ENCODE measurements at regions not wholly inside any gene's neighbourhood (a gene's known extent, or its start where the extent isn't known, plus 50 kb on each side); places are given as distances from the start of the nearest gene placed in this dataset.

- Histone ChIP-seq H3K36me3 (replicated peaks in 1 of 2; ENCODE audit: control insufficient read depth in 1 of 2, insufficient read depth in 2 of 2, low read length in 1 of 2) (no peaks in the 10 kb centered on the region), H4K20me1 (ENCODE audit: insufficient read depth) (no peaks in the 10 kb centered on the region), H3F3A (replicated peaks; ENCODE audit: insufficient read depth) (no peaks in the 10 kb centered on the region), H3K4me3 (ENCODE audit: low read depth in 2 of 2, low read length in 1 of 2) (no peak overlapping the region), H3K9me3 (no peaks in the 10 kb centered on the region), H3K27me3 (ENCODE audit: insufficient read depth) (no peaks in the 10 kb centered on the region; the same call in 1 of the 2 replicates), H3K9ac (no peak overlapping the region), H3K9me2 (no peaks in the 10 kb centered on the region), H2AFZ (ENCODE audit: low read depth) (no peak overlapping the region), H3K4me2 (no peak overlapping the region), H3K27ac (ENCODE audit: low read depth in 2 of 2, low read length in 1 of 2) (no peak overlapping the region), H3K4me1 (ENCODE audit: control insufficient read depth in 1 of 2, insufficient read depth in 2 of 2, low read depth in 1 of 2, low read length in 1 of 2) (no peaks in the 10 kb centered on the region), H3K79me2 (ENCODE audit: insufficient read depth) (no peaks in the 10 kb centered on the region)
- ChIA-PET CTCF (no interaction called here), POLR2A (no interaction called here)
- WGBS (ENCODE audit: low lambda C conversion rate): 55% methylated on average over 9 of the region's 9 CpGs
- no peak for TF ChIP-seq MXI1 (IDR thresholded peaks at IDR 0.05; ENCODE audit: low read depth, low read length)
- TF ChIP-seq FOSL2 (IDR thresholded peaks at IDR 0.05; ENCODE audit: borderline replicate concordance, low read depth): no peak
- TF ChIP-seq REST (IDR thresholded peaks at IDR 0.05; ENCODE audit: low read depth, low read length): no peak
- TF ChIP-seq PBX3 (IDR thresholded peaks at IDR 0.05): no peak
- TF ChIP-seq SIN3A (IDR thresholded peaks at IDR 0.05; ENCODE audit: borderline replicate concordance, low read depth, low read length): no peak
- TF ChIP-seq MEF2A (IDR thresholded peaks at IDR 0.05; ENCODE audit: borderline replicate concordance, low read depth): no peak
- no peak for TF ChIP-seq USF2 (IDR thresholded peaks at IDR 0.05; ENCODE audit: borderline replicate concordance, low read depth, low read length)
- DNase-seq: no peak
Observed at GRCh38 chrX:2596555-2597255, 94.4 kb upstream of the CD99 start.

- H3K27me3 ChIP-seq (ENCODE audit: insufficient read depth): no peaks in the 10 kb centered on the region; the same call in 1 of the 2 replicates
Observed at GRCh38 chrX:2596045-2596444, 95.0 kb upstream of the CD99 start.

More at GRCh38 chrX:2596045-2596444, 95.0 kb upstream of the CD99 start:
- Histone ChIP-seq H3K4me2 (no peak overlapping the region), H3F3A (replicated peaks; ENCODE audit: insufficient read depth) (no peaks in the 10 kb centered on the region), H3K36me3 (replicated peaks in 1 of 2; ENCODE audit: control insufficient read depth in 1 of 2, insufficient read depth in 2 of 2, low read length in 1 of 2) (no peaks in the 10 kb centered on the region), H2AFZ (ENCODE audit: low read depth) (no peak overlapping the region), H3K4me1 (ENCODE audit: control insufficient read depth in 1 of 2, insufficient read depth in 2 of 2, low read depth in 1 of 2, low read length in 1 of 2) (no peaks in the 10 kb centered on the region), H3K9ac (no peak overlapping the region), H4K20me1 (ENCODE audit: insufficient read depth) (no peaks in the 10 kb centered on the region), H3K79me2 (ENCODE audit: insufficient read depth) (no peaks in the 10 kb centered on the region), H3K4me3 (ENCODE audit: low read depth in 2 of 2, low read length in 1 of 2) (no peak overlapping the region), H3K27ac (ENCODE audit: low read depth in 2 of 2, low read length in 1 of 2) (no peak overlapping the region), H3K9me3 (no peaks in the 10 kb centered on the region), H3K9me2 (no peaks in the 10 kb centered on the region)
- DNase-seq: no peak
- POLR2A ChIA-PET: no interaction called here
- TF ChIP-seq ZBTB33 (IDR thresholded peaks at IDR 0.05; ENCODE audit: borderline replicate concordance, low read depth) (no peak), PBX3 (IDR thresholded peaks at IDR 0.05) (0 out of 2 replicates have a peak, but pooled peaks have one; percentile 8), TCF12 (IDR thresholded peaks at IDR 0.05) (0 out of 2 replicates have a peak, but pooled peaks have one; percentile 7), GATA2 (CRISPR knock-in tag; IDR thresholded peaks at IDR 0.05) (no peak)
- CTCF ChIA-PET: no interaction called here
- WGBS (ENCODE audit: low lambda C conversion rate): 51% methylated on average over 4 of the region's 4 CpGs
